Right forelimb (tissue), 1 donor: ENCODE measurements at regions not wholly inside any gene's neighbourhood (a gene's known extent, or its start where the extent isn't known, plus 50 kb on each side); places are given as distances from the start of the nearest gene placed in this dataset.

ENCODE experiments used
- DNase-seq: peaks from one replicate; pipeline ENCODE4 v3.0.0-alpha.2; 2018

DNA sequence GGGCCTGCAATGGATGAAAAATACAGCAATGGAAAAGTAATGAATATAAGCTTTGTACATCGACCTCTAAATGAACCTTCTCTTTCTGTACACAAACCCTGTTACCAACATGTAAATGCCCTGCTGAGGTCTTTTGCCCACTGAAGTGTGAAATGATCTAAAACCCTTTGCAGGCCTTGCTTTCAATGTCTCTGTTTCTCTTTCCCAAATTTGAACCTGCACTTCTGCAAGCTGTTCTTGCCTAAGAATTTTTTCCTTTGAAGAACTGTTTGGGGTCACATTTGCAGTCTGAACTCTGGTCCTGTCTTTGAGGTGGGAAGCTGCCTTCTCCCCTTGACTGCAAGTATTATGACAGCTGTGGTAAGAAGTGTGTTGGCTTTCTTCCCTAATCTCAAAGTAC, 1237.1 kb downstream of the FAM181B start:
- no peak for DNase-seq

GRCh38 chr11:81495699-81496292, 1237.9 kb downstream of the FAM181B start:
- DNase-seq, result no peak

DNA sequence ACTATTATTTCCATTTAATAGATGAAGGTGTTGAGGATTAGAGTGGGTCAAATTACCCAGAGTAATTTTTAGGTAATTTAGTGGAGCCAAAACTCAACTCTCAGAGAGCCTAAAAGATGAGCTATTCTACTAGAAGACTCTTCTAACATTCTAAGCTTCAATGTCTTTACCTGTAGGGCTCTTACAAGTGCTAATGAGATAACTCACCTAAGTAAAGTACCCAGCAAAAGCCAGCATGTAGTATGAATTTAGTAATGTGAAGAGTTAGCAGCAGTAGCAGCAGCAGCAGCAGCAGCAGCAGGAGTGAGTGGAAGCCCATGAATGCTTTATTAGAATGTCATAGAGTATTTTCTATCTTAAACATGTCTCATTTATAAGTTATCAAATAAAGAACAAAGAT, 1239.2 kb downstream of the FAM181B start:
- DNase-seq, result no peak

GRCh38 chr11:81492923-81493445, 1240.7 kb downstream of the FAM181B start:
- DNase-seq, result no peak

GRCh38 chr11:81487109-81487508, 1246.6 kb downstream of the FAM181B start:
- DNase-seq, result no peak

- DNase-seq, result no peak
Observed at GRCh38 chr11:81484196-81484595, 1249.5 kb downstream of the FAM181B start.

DNA sequence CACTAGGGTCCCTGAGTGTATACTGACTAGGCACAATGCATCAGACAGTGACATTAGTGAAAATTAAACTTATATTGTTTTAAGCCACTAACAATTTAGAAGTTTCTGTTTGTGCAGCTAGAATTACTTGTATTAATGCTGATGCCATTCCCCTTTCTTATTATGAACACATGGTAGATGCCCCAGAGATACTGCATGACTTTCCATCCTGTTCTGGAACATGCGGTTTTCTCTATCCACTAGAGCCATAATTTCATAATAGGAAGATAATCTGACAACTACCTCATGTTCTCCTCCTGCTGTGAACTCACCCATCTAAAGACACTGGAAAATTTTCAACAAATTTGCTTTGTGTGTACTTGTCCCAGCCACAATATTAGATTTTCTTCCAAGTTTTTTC, 1256.4 kb downstream of the FAM181B start:
- no peak for DNase-seq

DNA sequence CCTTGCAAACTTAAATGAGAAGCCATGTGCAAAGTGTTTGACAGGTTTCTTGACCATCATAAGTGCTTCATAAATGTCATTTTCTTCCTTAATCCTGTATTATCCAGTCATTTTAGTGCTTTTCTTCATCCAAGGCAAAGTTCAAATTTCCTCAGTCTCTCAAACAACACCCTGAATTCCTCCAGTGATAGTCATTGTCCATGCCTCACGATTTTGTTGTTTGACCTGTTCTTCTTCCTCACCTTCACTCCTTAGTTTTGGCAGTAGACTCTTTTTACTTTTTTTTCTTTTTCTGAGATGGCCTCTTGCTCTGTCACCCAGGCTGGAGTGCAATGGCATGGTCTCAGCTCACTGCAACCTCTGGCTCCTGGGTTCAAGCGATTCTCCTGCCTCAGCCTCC, 1257.3 kb downstream of the FAM181B start:
- no peak for DNase-seq

DNA sequence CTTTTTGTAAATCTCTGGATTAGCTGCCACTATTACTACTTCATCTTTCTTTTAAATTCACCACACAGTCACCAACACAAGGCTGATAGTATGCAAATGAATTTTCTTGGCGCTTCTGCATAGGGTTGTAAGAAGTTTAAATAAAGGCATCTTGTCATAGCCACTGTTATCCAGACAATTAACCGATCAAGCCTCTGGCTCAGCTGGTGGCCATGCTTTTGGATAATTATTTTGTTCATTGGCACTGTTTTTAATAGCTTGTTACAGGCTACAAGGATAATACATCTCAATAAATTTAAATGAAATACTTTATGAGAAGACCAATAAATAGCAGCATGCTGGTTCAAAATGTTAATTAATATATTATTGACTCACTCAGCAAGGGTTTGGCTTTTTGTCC, 1261.0 kb downstream of the FAM181B start:
- DNase-seq, result no peak

GRCh38 chr11:81470446-81470845, 1263.2 kb downstream of the FAM181B start:
- no peak for DNase-seq

GRCh38 chr11:81459766-81460306, 1273.8 kb downstream of the FAM181B start:
- no peak for DNase-seq

GRCh38 chr11:81449588-81450156, 1284.0 kb downstream of the FAM181B start:
- DNase-seq, result no peak

GRCh38 chr11:81444297-81444696, 1289.4 kb downstream of the FAM181B start:
- no peak for DNase-seq

- DNase-seq, result no peak
Observed at GRCh38 chr11:81432333-81432732, 1301.3 kb downstream of the FAM181B start.

GRCh38 chr11:81424822-81425221, 1308.8 kb downstream of the FAM181B start:
- no peak for DNase-seq

DNA sequence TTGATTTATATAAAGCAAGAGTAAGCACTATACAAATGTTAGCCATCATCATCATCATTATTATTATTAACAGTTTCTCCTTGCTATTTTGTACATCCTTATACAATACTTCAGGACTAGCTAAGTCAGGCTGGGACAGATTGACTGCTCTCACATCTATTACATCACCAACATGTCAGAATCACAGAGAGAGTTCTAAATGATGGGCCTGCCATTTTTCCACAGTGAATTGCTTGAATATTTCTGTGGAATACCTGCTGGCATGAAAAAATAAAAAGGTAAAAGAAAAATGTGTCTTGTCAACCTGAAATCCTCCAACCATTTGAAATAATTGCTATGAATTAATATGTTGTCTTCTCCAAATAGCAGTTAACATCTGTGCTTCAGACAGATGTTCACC, 1311.3 kb downstream of the FAM181B start:
- no peak for DNase-seq

DNA sequence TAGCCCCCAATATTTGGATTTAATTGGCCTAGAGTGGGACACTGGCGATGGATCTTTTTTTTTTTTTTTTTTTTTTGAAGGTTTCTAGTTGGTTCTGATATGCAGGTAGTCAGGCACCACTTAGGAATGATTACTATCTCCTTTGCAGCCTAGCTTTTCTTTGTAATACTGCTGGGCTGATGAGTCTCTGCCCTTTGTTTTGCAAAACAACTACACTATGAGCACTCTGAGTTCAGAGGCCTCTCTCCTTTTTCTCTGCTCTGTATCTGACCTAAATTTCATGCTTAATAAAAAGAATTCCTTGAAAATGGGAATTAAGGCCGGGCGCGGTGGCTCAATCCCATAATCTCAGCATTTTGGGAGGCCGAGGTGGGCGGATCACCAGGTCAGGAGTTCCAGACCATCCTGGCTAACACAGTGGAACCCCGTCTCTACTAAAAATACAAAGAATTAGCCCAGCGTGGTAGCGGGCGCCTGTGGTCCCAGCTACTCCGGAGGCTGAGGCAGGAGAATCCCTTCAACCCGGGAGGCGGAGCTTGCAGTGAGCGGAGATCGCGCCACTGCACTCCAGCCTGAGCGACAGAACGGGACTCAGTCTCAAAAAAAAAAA, 1312.3 kb downstream of the FAM181B start:
- no peak for DNase-seq

- no peak for DNase-seq
Observed at GRCh38 chr11:81420668-81421250, 1312.9 kb downstream of the FAM181B start.

DNA sequence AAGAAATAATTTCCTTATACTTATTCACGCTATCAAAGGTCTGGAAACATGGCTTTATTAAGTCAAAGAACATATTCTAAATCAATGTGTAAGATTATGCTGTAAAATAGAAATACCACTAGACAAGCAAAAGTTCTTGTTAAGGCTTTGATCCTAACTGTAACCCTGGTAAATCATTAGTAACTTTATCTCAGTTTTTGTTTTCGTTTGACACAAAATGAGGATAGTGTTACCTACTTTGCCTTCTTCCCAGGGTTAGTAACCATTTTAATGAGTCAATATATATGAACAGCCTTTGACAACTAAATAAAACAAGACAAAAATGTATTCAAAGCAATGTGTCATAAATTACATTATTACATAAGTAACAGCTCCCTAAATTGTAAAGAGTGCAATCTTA, 1336.3 kb downstream of the FAM181B start:
- no peak for DNase-seq

DNA sequence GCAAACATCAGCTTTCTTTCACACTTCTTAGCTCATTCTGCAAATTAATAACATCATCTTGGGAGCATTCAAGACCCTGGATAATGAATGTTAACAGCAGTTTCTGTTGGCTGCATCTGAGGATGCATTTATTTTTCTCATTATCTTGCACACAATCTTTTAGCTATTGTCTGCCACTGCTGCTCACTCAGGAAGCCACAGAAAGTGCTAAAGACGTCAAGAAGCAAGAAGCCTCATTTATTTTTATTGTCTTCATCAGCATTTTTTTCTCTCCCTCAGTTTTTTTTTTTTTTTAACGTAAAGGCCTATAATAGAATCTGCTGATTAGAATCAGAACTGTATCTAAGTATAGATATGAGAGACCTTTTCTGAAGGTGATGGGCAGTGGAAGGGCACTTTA, 1339.4 kb downstream of the FAM181B start:
- no peak for DNase-seq

GRCh38 chr11:81388326-81388725, 1345.3 kb downstream of the FAM181B start:
- no peak for DNase-seq

DNA sequence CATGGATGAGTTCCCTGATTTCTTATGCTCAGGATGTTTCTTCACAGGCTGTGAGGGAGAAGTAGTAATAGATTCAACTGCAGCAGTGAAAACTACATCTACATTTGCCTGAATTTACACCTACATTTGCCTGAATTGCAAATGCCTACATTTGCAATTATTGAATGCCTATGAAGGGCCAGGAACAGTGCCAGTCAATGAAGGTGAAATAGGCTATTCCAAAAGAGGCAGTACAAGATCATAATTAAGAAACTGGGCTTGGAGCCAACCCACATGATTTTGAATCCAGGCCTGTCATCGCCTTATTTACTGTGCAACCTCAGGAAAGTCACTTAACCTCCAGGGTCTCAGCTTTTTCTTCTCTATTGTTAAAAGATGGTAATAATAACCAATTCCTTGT, 1353.3 kb downstream of the FAM181B start:
- DNase-seq, result no peak

GRCh38 chr11:81377418-81377817, 1356.2 kb downstream of the FAM181B start:
- DNase-seq, result no peak

- DNase-seq, result no peak
Observed at GRCh38 chr11:81373986-81374385, 1359.7 kb downstream of the FAM181B start.
